GM18519 (cell line): ENCODE measurements at regions not wholly inside any gene's neighbourhood (a gene's known extent, or its start where the extent isn't known, plus 50 kb on each side); places are given as distances from the start of the nearest gene placed in this dataset.
A peak's percentile ranks its signal among the peaks of the same experiment; 100 is the strongest.

ENCODE experiments used
- ATAC-seq: cut with Tn5 transposase; IDR thresholded peaks from one replicate; pipeline ENCODE4 v1.9.1; 2021; ENCODE audit warnings: mild to moderate bottlenecking, moderate library complexity; ENCODE audit not compliant: unreplicated experiment, low FRiP score

DNA sequence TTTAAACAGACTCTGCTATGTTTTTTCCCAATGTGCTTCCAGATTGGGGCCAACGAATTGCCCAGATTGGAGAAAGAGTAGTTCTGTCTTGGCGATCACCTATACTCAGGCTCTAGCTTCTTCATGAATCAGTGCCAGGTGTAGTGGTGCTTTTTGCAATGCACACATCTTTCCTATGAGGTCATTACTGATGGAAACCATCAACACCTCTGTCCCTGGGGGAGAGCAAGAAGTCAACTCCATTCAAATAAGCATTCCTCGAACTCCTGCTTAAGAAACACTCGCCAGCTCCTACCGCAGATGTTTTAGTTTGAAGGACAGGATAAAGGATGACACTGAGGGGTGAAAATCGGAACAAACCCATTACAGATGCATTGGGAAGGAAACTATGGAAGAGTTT is 156.5 kb upstream of the DKK2 start:
- no peak for ATAC-seq

DNA sequence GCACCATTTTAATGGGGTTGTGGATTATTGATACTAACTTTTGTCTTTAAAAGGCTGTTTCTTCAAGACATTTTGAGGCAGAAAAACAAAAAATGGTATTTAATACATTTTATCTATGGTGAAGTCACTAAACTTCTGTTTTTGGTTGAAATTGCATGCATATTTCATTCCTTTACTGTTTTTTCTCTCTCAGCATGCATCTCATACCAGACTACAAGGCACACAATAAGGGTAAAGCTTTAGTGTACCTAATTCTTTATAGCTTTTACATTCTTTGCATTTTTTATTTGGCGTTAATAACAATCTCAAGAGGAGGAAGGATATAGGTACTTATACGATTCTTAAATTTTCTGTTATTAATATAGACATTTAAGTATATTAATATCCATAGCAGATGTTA is 151.0 kb upstream of the DKK2 start:
- ATAC-seq, result no peak

DNA sequence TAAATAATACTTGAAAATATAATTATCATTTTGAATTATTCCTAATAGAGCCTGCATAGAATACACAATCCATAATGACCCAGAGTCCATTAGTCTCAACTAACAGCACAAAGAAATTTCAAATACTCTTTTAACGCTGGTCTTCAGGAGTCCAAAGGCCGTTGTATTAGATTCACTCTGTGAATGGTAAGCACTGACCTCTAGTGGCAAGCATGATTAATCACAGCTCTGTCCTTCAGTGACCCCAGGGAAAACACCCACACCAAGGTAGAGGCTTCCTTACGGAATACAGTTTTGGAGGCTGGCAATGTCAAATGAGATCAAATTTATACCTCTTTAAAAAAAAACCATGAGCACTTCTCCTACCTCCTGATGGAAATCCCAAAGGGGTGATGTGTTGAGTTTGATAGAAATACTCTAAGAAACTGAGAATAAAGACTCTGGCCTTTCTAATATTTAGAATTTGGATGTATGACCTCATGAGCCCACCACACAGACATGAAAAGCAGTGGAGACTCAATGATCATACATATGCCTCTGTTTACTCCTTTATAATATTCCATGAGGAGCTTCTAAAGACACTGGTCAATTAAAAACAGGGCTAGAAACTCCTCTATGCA is 147.2 kb upstream of the DKK2 start:
- ATAC-seq, result peak; percentile 98

DNA sequence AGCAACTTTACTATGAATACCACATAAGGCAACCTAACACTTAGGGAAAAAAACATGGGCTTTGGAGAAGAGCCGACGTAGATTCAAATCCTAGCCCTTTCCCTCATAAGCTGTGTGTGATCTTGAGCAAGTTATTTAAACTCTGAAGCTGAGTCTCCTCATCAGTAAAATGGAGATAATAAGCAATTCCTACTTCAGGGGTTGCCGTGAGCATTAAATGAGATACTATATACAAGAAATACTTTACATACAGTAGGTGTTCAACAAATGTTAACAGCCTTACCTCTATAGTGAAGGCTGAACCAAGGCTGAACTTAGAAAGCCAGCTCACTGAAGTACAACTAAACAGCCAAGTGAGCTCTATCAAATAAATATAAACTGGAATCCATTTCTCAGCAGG is 146.2 kb upstream of the DKK2 start:
- no peak for ATAC-seq

DNA sequence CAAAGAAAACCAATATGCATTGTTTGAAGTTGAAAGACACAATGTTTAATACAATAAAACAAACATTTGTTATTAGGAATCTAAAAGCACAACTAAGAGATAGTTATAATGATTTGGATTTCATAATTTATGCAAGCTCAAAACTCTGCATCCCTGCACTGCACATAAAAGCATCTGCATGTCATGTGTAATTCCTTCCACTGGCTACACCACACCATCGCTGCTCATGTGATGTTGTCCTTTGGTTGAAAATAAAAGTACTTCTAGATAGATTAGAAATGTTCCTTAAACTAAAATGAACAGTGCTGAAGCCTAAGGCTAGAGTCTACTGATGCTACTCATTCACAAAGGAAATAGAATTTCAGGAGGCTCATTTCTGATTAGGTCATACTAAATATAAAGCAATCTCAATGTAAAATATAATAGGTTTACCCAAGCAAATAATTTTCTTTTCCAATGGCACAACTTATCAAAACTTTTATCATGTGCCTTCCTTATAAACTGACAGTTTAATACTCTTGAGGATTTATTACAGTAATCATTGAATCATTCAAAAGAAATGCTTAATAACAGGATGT is 130.8 kb upstream of the DKK2 start:
- ATAC-seq, result no peak

DNA sequence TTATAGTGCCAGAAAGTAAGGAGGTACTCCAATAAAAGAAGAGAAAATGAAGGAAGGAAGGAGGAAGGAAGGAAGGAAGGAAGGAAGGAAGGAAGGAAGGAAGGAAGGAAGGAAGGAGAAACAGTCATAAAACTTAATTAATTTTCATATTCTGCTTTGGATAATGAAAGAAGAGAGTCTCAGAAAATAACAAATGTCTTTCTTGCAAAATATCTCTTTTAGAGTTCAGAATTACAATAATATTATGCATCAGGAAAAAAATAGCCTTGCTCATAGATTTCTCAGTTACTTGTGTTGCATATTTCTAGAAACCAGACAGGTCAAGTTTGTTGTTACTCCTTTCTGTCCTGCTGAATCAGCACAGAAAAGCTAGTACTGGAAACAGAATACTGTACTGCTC is 130.1 kb upstream of the DKK2 start:
- ATAC-seq, result no peak

DNA sequence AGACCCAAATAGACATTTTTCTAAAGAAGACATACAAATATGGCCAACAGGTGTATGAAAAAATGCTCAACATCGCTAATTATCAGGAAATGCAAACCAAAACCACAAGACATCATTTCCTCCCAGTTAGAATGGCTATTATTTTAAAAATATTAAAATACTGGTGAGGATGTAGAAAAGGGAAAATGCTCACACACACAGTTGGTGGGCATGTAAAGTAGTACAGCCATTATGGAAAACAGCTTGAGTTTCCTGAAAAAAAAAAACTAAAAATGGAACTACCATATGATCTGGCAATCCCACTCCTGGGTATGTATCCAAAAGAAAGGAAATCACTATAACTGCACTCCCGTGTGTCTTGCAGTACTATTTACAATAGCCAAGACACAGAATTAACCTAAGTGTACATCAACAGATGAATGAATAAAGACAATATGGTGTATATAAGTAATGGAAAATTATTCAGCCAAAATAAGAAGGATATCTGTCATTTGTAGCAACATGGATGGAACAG is 128.9 kb upstream of the DKK2 start:
- no peak for ATAC-seq

DNA sequence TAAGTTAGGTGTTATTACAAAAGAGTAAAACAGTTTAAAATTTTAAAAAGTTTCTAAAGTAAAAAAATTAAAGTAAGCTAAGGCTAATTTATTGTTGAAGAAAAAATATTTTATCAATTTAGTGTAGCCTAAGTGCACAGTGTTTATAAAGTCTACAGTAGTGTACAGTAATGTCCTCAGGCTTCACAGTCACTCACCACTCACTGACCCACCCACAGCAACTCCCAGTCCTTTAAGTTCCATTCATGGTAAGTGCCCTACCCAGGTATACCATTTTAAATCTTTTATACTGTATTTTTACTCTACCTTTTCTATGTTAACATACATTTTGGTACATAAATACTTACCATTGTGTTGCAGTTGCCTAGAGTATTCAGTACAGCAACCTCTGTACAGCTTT is 120.3 kb upstream of the DKK2 start:
- no peak for ATAC-seq

DNA sequence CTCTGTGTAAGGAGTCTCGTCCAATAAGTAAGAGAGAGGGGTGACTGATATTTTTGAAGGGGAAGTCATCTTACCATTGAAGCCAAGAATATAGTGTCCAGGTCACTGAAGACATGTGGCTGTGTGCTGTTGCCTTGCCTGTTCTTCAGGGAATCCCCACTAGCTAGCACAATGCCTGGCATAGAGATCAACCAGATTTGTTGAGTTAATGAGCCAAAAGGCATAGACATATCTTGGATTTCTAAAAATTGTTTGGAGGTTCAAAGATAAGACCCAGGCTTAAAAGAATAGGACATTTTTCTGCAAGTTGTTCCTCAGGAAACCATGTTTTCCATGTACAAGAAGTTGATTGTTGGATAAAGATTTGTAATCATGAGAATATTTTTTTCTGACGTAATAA is 119.3 kb upstream of the DKK2 start:
- ATAC-seq, result no peak

DNA sequence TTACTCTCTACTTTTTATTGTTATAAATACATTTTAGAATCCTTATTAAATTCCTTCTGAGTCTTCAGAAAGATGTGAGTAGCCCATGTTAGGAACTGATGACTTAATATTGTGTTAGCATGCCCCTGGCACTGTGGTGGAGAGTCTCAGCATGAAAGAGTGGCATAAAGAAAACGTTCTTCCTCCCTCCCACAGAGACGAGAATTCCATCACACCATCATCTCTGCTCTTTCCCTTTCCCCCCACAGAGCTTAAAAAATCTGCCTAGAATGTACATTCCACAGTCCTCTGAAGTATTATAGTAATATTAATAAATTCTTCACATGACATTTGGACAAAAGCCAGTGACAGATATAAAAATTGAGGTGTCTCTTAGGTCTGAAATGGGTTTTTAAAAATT is 117.8 kb upstream of the DKK2 start:
- ATAC-seq, result no peak

DNA sequence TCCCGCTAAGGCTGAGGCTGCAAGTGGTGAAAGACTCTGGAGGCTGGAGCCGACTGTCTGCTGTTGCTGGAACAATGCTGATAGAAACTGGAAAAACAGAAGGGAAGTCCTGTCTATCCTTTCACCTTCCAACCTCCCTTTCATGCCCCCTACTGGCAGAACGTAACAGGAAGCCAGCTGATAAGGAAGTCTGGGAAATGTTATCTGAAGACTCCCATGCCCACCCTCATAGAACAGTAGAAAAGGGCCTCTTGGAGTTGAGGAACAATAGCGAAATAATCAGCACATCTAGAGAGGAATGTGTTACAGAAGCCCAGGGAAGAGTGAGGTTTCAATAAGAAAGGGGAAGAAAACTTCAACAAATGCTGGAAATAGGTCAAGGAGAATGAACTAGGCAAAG is 117.1 kb upstream of the DKK2 start:
- ATAC-seq, result no peak

DNA sequence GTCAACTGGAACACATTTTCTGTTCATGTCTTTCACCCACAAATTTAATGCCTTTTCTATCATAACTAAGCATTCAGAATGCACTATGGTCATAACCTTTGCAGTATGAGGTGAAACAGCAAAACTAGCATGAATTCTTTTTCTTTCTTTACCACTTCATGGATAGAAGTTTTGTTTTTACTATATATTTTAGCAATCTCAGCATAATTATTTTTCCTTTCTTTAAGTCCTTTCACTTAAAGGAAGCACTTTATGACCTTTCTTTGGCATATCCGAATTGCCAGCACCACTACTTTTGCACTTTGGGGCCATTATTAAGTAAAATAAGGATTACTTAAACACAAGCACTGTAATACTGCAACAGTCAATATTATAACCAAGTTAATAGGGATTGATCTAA is 115.1 kb upstream of the DKK2 start:
- ATAC-seq, result no peak

DNA sequence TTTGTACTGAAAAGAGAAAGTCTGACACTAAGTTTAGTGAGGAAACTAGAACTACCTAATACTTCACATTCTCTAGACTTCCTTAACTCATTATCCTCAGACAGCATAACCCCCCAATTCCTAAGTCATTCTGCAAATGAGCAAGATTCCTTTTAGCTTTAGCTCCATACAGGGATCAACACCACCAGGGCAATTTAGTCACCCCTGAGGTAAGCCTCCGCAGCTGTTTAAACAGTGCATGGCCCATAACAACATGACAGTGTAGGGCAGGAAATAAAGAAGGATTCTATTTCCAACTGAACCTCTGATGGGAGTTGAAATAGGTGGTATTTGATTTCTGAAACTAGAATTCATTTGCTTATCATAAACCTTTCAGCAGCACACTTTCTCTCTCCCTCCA is 112.8 kb upstream of the DKK2 start:
- no peak for ATAC-seq

DNA sequence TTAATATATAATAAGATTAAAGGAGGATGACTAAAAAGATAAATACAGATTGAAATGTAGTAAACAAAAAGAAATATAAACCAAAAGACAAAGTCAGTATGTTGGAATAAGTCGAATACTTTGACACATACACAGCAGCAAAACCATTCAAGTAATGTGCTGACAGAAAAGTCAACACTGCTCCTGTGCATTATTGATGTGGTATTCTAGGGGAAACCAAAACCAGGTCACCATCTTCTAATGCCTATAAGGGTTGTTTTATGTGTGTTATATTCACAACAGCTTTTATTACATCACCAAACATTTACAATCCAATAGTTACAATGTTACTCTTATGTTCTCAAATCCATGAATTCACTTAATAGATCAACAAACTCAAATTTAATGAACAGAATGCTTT is 111.8 kb upstream of the DKK2 start:
- no peak for ATAC-seq

DNA sequence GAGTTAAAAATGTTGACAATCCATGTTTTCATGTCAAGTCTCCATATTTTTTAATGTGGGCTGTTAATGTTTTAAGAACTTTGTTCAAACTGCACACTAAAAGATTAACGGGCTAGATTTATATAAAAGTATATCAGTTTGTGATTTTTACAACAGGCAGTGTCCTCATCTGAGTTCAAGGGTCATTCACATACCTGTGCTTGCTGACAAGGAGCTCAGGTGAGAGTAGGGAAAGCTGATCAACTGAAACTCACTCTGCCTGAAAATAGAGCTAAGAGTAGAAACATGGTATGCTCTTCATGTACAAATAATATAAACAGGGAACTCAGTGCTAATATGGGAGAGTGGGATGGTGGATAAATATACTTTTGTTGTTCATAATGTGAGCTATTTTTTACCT is 102.3 kb upstream of the DKK2 start:
- ATAC-seq, result no peak

DNA sequence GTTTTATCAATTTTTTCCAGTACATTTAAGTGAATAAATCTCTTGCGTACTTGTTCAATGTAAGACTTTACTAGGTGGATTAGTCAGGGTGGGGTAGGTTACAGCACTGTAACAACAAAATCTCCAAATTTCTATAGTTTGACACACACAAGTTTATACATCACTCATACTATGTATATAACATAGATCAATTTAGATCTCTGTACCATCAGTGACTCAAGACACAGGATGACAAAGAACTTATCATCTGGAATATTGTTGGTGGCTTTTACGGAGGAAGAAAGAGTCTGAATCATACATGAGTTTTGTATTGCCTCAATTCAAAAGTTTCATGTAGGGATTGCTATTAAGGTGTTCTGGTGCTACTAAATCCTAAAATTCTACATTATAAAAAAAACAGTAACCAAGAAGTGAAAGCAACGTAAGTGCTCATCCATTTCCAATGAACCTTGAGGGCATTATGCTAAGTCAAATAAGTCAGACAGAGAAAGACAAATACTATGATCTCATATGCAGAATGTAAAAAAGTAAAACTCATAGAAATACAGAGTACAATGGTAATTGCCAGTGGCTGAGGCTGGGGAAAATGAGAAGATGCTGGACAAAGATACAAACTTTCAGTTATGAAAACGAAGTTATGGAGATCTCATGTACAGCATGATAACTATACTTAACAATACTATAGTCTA is 98.0 kb upstream of the DKK2 start:
- ATAC-seq, result no peak

DNA sequence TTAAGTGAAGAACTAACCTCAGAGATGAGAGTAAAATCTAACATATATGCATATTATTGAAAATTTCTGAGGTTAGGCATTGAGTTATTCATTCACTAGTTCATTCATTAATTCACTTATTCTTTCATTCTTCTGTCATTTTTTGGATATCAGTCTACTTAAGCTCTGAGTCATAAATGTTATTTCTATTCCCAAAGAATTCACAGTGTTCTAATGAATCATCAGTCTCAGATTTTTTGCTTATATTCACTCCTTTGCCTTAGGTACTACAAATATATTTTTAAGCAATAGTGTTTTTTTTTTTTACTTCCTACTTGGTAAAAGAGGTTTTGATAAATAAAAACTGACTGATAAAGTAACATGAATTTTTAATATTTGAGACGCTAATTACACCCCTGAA is 95.2 kb upstream of the DKK2 start:
- no peak for ATAC-seq

DNA sequence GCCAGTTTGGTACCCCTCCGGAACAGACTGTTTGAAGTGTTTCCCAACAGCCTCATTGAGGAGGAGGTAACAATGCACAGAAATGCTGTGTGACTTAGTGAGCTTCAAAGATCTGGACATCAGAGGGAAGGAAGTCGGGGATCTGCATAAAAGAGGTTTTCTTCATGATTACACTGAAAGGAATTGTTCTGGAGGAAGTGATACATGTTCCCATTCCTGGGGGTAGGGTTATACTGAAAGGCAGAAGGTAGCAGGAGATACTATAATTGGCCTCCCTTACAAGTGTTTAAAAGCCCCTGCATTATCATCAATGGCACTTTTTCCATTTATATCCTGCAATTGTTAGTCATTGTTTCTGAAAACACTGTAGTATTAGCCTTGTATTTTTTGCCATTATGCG is 94.0 kb upstream of the DKK2 start:
- no peak for ATAC-seq

DNA sequence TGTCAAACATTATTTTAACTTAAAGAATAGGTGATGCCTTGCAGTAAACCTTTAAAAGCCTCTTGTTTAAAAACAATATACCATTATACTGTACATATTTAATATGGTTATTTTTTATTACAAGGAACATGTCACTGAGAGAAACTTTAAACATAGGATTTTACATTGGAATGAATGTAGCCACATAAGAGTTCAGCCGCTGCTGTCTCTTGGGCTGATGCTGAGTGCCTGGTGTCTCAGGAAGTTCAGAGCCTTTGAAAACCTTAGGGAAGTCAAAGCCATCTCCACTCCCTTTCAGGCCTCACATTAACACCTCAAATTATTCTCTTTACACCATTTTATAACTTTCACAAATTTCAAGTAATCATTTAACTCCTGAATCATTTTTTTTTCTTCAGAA is 93.5 kb upstream of the DKK2 start:
- no peak for ATAC-seq

DNA sequence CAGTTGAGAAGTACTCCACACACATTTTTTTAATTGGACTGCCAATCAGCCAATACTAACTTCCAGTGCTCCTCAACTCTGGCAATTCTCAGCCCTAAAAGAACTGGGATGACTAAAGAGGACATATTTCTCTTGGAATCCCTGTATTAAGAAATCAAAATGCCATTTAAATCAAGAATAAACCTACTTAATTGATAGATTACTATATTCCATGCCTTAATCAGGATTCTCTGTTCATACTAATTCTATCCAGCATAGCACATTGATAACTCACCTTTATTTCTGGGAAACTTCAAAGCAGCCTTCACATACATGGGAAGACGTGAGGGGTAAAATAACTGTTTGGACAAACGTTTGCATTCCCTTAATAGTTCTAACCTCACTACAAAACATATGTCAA is 93.0 kb upstream of the DKK2 start:
- ATAC-seq, result no peak

DNA sequence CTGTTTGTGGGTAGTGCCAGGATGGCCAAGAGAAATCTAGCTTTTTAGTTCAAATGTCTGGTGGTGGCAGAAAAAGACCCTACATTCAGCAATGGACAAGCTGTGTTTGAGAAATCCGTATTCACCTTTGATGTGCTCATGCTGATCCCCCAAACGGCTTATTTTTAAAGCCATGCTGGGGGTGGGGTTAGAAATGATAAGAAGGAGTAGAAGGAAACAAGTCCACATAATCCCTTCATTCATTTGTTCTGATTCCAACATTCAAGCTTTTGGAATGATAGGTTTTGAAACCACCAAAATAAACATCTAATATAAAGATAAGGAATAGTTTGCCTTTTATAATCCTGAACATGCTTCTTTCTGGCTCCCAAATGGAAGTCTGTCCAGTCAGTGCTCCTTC is 92.0 kb upstream of the DKK2 start:
- no peak for ATAC-seq

DNA sequence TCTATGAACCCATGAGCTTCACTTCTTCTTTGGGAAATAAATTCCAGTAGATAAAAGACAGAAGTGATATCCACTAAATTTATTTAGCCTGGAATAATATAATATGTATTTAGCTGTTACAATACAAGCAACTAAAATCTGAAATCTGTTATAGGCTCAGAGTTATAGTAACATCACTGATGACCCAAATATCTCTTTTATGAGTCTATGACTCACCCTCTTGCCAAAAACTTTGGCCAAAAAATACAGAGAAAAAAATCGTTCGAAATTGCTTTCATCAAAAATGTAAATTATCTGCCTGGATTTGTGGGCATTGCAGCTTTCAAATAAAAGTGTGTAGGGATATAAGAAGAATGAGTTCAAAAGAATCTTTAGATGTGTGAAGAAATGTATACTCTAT is 89.4 kb upstream of the DKK2 start:
- no peak for ATAC-seq
